ENCODE measurements at regions not wholly inside any gene's neighbourhood (a gene's known extent, or its start where the extent isn't known, plus 50 kb on each side); places are given as distances from the start of the nearest gene placed in this dataset.

DNA sequence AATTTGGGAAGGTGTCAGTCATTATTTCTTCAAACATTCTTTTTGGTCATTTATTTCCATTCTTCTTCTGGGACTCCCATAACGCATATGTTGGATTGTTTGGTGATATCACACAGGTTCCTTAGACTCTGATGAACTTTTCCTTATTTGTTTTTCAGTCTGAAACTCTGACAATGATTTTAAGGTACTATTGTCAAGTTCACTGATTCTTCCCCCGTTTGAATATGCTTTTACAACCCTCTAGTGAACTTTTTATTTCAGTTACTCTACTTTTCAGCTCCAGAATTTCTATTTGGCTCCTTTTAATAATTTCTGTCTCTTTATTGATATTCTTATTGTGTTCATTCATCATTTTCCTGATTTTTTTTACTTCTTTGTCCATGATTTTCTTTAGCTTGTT is 92.5 kb upstream of the RORB start:
- no peak overlapping the region for H3K4me3 ChIP-seq (ENCODE audit: low read depth in 1 of 2, low read length in 2 of 2)
- no peak for DNase-seq
- no peak overlapping the region for H2AFZ ChIP-seq (ENCODE audit: low read depth, low read length)
- H3K36me3 ChIP-seq (ENCODE audit: insufficient read depth, low read length): no peaks in the 10 kb centered on the region
- H3K9me3 ChIP-seq (ENCODE audit: insufficient read depth, low read length, severe bottlenecking): peaks cover 21% of the 10 kb centered on the region
- no peaks in the 10 kb centered on the region for H4K20me1 ChIP-seq (ENCODE audit: insufficient read depth, low read length)
- H3K27ac ChIP-seq (ENCODE audit: low read length): no peak overlapping the region
- TF ChIP-seq, protein P1, sequence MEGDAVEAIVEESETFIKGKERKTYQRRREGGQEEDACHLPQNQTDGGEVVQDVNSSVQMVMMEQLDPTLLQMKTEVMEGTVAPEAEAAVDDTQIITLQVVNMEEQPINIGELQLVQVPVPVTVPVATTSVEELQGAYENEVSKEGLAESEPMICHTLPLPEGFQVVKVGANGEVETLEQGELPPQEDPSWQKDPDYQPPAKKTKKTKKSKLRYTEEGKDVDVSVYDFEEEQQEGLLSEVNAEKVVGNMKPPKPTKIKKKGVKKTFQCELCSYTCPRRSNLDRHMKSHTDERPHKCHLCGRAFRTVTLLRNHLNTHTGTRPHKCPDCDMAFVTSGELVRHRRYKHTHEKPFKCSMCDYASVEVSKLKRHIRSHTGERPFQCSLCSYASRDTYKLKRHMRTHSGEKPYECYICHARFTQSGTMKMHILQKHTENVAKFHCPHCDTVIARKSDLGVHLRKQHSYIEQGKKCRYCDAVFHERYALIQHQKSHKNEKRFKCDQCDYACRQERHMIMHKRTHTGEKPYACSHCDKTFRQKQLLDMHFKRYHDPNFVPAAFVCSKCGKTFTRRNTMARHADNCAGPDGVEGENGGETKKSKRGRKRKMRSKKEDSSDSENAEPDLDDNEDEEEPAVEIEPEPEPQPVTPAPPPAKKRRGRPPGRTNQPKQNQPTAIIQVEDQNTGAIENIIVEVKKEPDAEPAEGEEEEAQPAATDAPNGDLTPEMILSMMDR (IDR thresholded peaks at IDR 0.05; ENCODE audit: borderline replicate concordance, extremely low read depth, low read length, poor library complexity, severe bottlenecking): no peak
- no peak for TF ChIP-seq EZH2 (IDR thresholded peaks at IDR 0.05; ENCODE audit: borderline replicate concordance, low read depth, low read length, severe bottlenecking)
- H3K9ac ChIP-seq (ENCODE audit: low read depth, low read length): no peak overlapping the region
- no peaks in the 10 kb centered on the region for H3K79me2 ChIP-seq (ENCODE audit: insufficient read depth, low read length)
- H3K4me2 ChIP-seq (ENCODE audit: insufficient read depth, low read length): no peak overlapping the region
- no peaks in the 10 kb centered on the region for H3K4me1 ChIP-seq (ENCODE audit: insufficient read depth, low read length)
- H3K27me3 ChIP-seq (ENCODE audit: insufficient read depth, low read length, poor library complexity): no peaks in the 10 kb centered on the region
- no peak for ATAC-seq (ENCODE audit: insufficient read depth, low read depth)

DNA sequence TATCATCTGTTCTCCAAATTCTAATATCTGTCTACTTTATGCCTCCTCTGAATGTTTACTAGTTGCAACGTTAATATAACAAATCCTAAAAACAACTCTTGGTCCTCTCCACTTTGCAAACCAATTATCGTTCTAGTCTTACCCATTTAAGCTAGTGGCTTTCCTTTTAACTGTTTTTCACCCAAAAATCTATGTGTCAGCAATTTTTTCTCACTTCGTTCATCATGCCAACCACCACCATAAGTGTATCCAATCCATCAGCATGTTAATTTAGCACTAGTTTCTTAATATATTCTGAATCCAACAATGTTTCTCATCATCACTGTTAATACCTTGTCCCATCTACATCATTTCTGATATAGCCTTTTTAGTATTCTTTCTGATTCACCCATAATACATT is 90.0 kb upstream of the RORB start:
- peaks cover 21% of the 10 kb centered on the region for H3K9me3 ChIP-seq (ENCODE audit: insufficient read depth, low read length, severe bottlenecking)
- no peaks in the 10 kb centered on the region for H3K27me3 ChIP-seq (ENCODE audit: insufficient read depth, low read length, poor library complexity)
- TF ChIP-seq EZH2 (IDR thresholded peaks at IDR 0.05; ENCODE audit: borderline replicate concordance, low read depth, low read length, severe bottlenecking): no peak
- TF ChIP-seq, protein P1 (IDR thresholded peaks at IDR 0.05; ENCODE audit: borderline replicate concordance, extremely low read depth, low read length, poor library complexity, severe bottlenecking): no peak
- H3K4me3 ChIP-seq (ENCODE audit: low read depth in 1 of 2, low read length in 2 of 2): no peak overlapping the region
- no peaks in the 10 kb centered on the region for H3K4me1 ChIP-seq (ENCODE audit: insufficient read depth, low read length)
- H3K79me2 ChIP-seq (ENCODE audit: insufficient read depth, low read length): no peaks in the 10 kb centered on the region
- H2AFZ ChIP-seq (ENCODE audit: low read depth, low read length): no peak overlapping the region
- no peak overlapping the region for H3K4me2 ChIP-seq (ENCODE audit: insufficient read depth, low read length)
- no peak overlapping the region for H3K9ac ChIP-seq (ENCODE audit: low read depth, low read length)
- DNase-seq (no peak), ATAC-seq (ENCODE audit: insufficient read depth, low read depth) (no peak)
- H4K20me1 ChIP-seq (ENCODE audit: insufficient read depth, low read length): no peaks in the 10 kb centered on the region
- H3K36me3 ChIP-seq (ENCODE audit: insufficient read depth, low read length): no peaks in the 10 kb centered on the region
- no peak overlapping the region for H3K27ac ChIP-seq (ENCODE audit: low read length)

DNA sequence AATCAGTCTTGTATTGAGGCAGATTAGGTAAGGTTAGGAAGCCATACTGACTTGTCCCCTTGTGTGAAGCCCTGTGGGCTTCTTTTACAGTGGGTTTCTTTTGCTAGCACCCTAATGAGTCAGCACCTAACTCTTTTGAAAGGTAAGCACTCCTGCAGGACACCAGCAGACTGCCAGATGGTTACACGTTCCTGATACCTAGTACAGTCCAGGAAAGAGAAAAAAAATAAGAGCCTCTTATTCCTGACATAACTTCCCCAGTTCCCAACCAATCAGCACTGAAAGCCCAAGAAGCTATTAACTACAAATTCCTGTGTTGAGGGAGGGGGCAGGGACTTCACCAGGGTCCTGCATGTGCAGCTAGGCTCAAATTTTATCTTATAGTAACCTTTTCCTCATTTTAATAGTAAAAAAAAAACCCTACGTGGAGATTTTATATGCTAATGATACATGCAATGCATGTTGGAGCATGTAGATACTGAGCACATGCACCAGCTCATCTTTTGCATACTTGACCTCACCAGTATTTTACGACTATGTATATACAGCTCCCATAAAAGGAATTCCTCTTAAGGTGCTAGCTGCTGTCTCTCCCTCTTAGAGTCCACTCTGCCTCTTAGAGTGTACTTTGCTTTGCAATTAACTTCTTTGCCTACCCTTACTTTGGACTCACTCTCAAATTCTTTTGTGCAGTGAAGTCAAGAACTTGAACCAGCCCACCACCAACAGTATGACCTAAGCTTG is 84.7 kb upstream of the RORB start:
- H3K36me3 ChIP-seq (ENCODE audit: insufficient read depth, low read length): no peaks in the 10 kb centered on the region
- ATAC-seq (ENCODE audit: insufficient read depth, low read depth) (no peak), DNase-seq (no peak)
- no peaks in the 10 kb centered on the region for H3K79me2 ChIP-seq (ENCODE audit: insufficient read depth, low read length)
- H3K4me2 ChIP-seq (ENCODE audit: insufficient read depth, low read length): no peak overlapping the region
- no peaks in the 10 kb centered on the region for H4K20me1 ChIP-seq (ENCODE audit: insufficient read depth, low read length)
- H3K27ac ChIP-seq (ENCODE audit: low read length): no peak overlapping the region
- no peak overlapping the region for H3K4me3 ChIP-seq (ENCODE audit: low read depth in 1 of 2, low read length in 2 of 2)
- H3K27me3 ChIP-seq (ENCODE audit: insufficient read depth, low read length, poor library complexity): no peaks in the 10 kb centered on the region
- no peak overlapping the region for H3K9ac ChIP-seq (ENCODE audit: low read depth, low read length)
- H2AFZ ChIP-seq (ENCODE audit: low read depth, low read length): no peak overlapping the region
- no peak for TF ChIP-seq EZH2 (IDR thresholded peaks at IDR 0.05; ENCODE audit: borderline replicate concordance, low read depth, low read length, severe bottlenecking)
- TF ChIP-seq, protein P1 (IDR thresholded peaks at IDR 0.05; ENCODE audit: borderline replicate concordance, extremely low read depth, low read length, poor library complexity, severe bottlenecking): no peak
- no peaks in the 10 kb centered on the region for H3K4me1 ChIP-seq (ENCODE audit: insufficient read depth, low read length)
- H3K9me3 ChIP-seq (ENCODE audit: insufficient read depth, low read length, severe bottlenecking): no peaks in the 10 kb centered on the region
